Stimulated activated CD4-positive, alpha-beta T cell treated with anti-CD3 and anti-CD28 coated beads, Interleukin-2, amount 100 ng/mL, for 24 hours (primary cell): ENCODE measurements at regions not wholly inside any gene's neighbourhood (a gene's known extent, or its start where the extent isn't known, plus 50 kb on each side); places are given as distances from the start of the nearest gene placed in this dataset.

ENCODE experiments used
- DNase-seq, 2 donors: peaks; one replicate each; pipeline ENCODE4 v3.0.0-alpha.2; 2020

DNA sequence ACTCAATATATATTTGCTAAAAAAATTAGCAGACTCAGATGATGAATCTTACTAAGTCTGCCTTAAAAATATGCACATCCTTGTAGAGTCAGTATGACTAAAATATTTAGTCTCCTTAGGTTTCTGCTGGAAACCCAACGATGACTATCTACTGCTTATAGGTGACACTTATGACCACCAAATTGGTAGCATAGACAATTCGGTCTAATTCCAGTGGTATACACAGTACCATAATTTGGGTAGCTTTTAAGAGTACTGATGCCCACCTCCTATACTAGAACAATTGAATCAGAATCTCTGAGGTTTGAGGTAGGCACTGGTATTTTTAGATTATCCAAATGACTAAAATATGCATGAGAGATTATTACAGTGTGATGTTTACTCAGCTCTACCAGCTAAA is 740.8 kb upstream of the ZEB2 start:
- DNase-seq = no peak

- no peak for DNase-seq
Measured at GRCh38 chr2:145260081-145260480, 740.2 kb upstream of the ZEB2 start.

GRCh38 chr2:145258903-145259579 is 739.1 kb upstream of the ZEB2 start:
- no peak for DNase-seq

DNA sequence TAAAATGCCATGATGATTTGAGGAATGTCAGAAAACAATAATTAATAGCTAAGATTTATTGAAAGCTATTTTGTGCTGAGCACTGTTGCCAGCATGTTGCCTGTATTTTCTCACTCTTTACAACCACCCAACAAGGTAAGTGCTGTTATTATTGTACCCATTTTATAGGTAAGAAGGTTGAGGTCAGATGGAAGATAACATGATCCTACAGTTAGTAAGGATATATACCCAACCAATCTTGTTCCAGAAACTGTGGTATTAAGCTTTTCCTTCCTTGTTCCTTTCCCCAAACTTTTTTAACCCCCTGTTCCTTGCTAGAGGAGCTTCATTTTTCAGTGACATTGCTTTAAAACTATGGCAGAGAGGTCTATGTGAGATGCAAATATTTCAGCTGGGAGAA is 738.0 kb upstream of the ZEB2 start:
- no peak for DNase-seq

GRCh38 chr2:145256551-145256950 is 736.6 kb upstream of the ZEB2 start:
- no peak for DNase-seq

DNA sequence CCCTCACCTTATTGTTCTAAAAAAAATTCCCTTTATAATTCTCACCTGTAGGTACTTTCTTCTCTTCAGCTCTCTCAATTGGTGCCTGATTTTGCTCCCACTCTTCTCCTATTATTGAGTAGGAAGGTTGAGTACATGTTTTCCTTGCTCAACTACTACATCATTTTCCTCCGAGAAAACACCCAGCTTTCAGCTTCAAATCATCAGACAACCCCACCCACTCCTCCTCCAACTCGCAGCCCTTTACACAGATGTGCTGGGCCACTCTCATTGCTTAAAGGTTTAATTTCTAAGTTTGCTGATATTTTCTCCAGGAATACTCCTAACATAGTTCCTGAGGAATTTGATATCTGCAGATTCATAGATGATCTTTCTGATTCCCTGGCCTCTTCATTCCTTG is 734.4 kb upstream of the ZEB2 start:
- no peak for DNase-seq

GRCh38 chr2:145253492-145253891 is 733.6 kb upstream of the ZEB2 start:
- no peak for DNase-seq

- DNase-seq = no peak
Measured at GRCh38 chr2:145245268-145245870, 725.5 kb upstream of the ZEB2 start.

DNA sequence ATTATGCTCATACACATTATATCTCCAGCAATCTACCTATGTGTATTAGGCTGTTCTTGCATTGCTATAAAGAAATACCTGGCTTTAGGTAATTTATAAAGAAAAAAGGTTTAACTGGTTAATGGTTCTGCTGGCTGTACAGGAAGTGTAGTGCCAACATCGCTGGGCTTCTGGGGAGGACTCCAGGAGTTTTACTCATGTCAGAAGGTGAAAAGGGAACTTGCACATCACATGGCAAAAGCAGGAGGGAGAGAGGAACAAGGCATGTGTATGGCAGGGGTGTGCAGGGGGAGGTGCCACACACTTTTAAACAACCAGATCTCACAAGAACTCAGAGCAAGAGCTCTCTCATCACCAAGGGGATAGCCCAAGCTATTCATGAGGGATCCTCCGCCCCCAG is 715.4 kb upstream of the ZEB2 start:
- DNase-seq = no peak

- DNase-seq = no peak
Measured at GRCh38 chr2:145230546-145230945, 710.6 kb upstream of the ZEB2 start.

GRCh38 chr2:145228506-145228905 is 708.6 kb upstream of the ZEB2 start:
- DNase-seq = no peak

DNA sequence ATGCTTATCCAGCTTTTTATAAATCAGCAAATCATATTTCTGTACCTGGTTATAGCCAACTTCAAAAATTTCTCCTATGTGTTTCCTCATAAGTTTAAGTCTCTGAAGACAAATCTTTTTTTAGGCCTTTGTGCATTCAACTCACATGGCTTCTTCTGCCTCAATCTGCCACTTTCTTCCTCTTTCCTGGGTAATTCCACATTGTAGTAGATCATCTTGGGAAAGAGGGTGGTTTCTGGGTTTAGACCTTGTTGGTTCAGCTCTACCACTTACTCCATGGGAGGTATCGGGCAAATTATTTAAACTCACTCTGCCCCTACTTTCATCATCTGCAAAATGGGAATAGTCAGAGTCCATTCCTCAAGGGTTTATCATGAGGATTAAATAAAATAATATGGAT is 707.0 kb upstream of the ZEB2 start:
- DNase-seq = no peak

DNA sequence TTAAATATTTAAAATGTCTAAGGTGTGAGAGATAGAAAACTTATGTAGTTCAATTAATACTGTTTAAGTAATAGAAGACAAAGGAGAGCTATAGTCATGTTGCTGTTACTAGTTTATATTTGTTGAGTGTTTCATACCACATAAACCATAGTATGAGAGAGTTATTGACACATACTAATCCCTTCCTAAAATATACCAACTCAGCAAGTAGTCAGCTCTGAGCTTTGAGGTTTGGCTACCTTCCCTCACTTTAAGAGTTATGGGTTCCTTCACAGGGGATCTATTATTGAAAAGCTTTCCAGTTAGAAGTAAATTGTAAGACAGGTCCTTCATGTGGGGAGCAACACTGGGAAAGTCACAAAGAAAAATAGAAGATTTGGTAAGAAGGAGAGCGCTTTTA is 701.6 kb upstream of the ZEB2 start:
- no peak for DNase-seq

DNA sequence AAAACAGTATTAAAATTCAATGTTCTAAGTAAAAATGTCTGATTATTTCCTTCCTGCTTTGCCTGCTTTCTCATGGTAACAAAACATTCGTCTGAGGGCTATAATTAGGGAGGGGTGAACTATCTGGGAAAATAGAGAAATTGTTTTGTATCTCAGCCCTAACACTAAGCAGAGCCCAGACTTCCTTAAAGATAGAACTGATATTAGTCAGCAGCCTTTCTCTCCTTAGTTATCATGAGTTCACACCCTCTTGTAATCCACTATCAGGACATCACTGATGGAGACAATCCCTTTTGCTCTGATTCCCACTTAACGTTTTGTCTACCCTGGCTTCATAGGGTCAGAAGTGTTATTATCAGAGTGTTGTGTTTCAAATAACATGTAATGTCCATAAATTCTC is 701.1 kb upstream of the ZEB2 start:
- DNase-seq = no peak

- no peak for DNase-seq
Measured at GRCh38 chr2:145220496-145220895, 700.6 kb upstream of the ZEB2 start.

DNA sequence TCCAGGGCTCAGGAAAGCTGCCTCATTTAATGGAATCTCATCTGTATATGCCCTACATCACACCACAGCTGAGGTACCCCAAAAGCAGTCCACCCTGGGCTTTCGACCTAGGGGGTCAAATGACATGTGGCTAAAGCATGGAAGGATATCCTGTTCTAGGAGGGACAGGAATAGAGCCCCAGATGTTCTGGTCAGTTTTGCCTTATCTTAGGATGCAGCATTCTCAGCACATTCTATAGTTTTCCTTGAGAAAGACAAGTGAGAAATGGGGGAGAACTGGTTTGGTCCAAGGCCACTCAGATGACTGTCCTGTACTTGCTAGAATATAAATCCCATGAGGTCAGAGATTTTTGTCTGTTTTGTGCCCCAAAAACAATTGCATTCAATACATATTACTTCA is 688.0 kb upstream of the ZEB2 start:
- DNase-seq = no peak

GRCh38 chr2:145206496-145207281 is 686.8 kb upstream of the ZEB2 start:
- no peak for DNase-seq

DNA sequence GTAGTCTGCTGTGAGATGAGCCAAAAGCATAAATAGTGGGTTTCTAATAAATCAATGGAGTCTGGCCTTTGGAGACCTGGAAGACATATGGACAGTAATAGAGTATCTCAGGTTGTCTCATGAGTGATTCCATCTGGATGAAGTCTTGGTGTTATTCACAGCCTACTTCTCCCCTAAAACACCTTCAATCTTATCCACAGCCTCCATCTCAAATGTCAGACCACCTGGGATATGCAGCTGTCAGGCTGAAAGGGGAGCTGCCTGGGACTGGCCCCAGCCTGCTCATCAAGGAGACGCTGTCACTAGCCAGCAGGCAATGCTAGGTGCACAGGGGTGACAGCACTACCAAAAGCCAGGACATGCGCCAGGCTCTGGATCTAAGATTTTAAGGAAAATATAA is 684.0 kb upstream of the ZEB2 start:
- DNase-seq = no peak

DNA sequence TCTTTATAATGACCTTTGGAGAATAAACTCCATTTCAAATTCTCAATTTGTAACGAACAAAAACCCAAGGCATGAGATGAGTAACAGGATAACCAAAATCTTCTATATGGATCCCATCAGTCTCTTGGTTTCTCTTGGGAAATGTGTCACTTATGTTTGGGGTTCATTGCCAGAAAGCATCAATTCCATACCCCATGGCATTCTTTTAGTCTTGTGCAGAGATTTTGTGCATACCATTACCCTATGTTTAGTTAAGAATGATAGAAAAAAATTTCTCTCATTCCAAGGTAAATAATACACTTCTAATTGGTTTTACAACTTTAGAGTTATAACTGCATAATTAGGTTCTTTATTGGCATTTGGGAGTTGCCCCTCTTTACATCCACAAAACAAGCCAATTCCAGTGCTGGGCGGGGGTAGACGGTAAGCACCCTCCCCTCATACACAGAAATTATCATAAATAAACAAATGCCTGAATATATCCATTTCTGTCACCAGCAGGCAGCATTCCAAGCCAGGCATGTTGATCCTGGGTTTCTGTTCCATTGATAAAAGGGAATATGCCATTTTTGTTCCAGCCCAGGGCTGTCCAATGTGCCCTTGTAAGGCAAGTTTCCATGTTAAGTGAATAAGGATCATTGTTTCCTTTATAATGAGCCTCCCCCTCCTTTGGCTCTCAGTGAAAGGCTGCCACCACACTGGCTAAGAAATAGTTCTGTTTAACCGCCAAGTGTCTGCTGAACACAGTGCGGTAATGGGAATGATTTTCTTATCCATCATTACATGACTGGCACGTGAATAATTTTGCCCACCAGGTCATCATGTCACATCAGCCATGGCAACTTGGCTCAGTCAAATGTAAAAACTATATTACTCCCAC is 680.1 kb upstream of the ZEB2 start:
- DNase-seq = no peak

GRCh38 chr2:145199042-145199441 is 679.1 kb upstream of the ZEB2 start:
- no peak for DNase-seq

- DNase-seq = no peak
Measured at GRCh38 chr2:145198555-145198954, 678.6 kb upstream of the ZEB2 start.

GRCh38 chr2:145197944-145198343 is 678.0 kb upstream of the ZEB2 start:
- DNase-seq = no peak

DNA sequence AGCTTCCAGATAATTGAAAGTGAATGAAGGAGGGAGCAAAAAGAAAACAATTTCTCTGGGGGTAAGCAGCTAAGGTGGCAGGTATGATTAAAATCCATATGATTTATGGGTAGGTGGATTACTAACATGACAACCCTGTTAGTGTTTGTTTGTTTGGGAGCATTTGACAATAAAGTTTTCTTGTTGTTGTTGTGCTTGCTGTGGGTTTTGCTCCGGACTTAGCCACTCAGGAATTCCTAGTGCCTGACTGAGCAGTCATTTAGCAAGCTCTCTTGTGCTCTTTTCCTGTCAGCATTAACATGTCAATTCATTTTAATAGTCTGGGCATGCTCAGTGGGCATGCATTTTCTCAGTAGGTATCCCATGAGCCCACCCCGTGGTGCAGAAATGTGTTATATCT is 674.8 kb upstream of the ZEB2 start:
- no peak for DNase-seq
